GM19324 (cell line): ENCODE measurements at regions not wholly inside any gene's neighbourhood (a gene's known extent, or its start where the extent isn't known, plus 50 kb on each side); places are given as distances from the start of the nearest gene placed in this dataset.
"Not testable (repeated sequence)": the region's sequence is repeated elsewhere in the genome, so short reads cannot be mapped to it uniquely, and the experiment has no call there.

Source experiments
- ATAC-seq: cut with Tn5 transposase; IDR thresholded peaks from one replicate; pipeline ENCODE4 v1.9.1; 2021; ENCODE audit warnings: mild to moderate bottlenecking, moderate library complexity; ENCODE audit not compliant: unreplicated experiment, low FRiP score

- not testable (repeated sequence) for ATAC-seq
Observed at GRCh38 chr2:49692022-49692421, 537.7 kb upstream of the FSHR start.

GRCh38 chr2:49687918-49688317, 533.6 kb upstream of the FSHR start:
- ATAC-seq, result no peak

GRCh38 chr2:49686897-49687442, 532.7 kb upstream of the FSHR start:
- no peak for ATAC-seq

GRCh38 chr2:49686291-49686690, 532.0 kb upstream of the FSHR start:
- ATAC-seq, result no peak

- ATAC-seq, result no peak
Observed at GRCh38 chr2:49677227-49677626, 522.9 kb upstream of the FSHR start.

- no peak for ATAC-seq
Observed at GRCh38 chr2:49664827-49665226, 510.5 kb upstream of the FSHR start.

GRCh38 chr2:49661809-49662208, 507.5 kb upstream of the FSHR start:
- ATAC-seq, result no peak

GRCh38 chr2:49656853-49657252, 502.5 kb upstream of the FSHR start:
- no peak for ATAC-seq

- ATAC-seq, result no peak
Observed at GRCh38 chr2:49643149-49643548, 488.8 kb upstream of the FSHR start.

GRCh38 chr2:49640630-49641029, 486.3 kb upstream of the FSHR start:
- ATAC-seq, result no peak

- ATAC-seq, result no peak
Observed at GRCh38 chr2:49621016-49621415, 466.7 kb upstream of the FSHR start.

- no peak for ATAC-seq
Observed at GRCh38 chr2:49619804-49620203, 465.5 kb upstream of the FSHR start.

- no peak for ATAC-seq
Observed at GRCh38 chr2:49618491-49618890, 464.2 kb upstream of the FSHR start.

GRCh38 chr2:49616800-49617199, 462.5 kb upstream of the FSHR start:
- ATAC-seq, result no peak

GRCh38 chr2:49611796-49612195, 457.5 kb upstream of the FSHR start:
- not testable (repeated sequence) for ATAC-seq

- no peak for ATAC-seq
Observed at GRCh38 chr2:49600524-49600923, 446.2 kb upstream of the FSHR start.

GRCh38 chr2:49598231-49598630, 443.9 kb upstream of the FSHR start:
- no peak for ATAC-seq

GRCh38 chr2:49585921-49586320, 431.6 kb upstream of the FSHR start:
- ATAC-seq, result no peak

- no peak for ATAC-seq
Observed at GRCh38 chr2:49582946-49583345, 428.6 kb upstream of the FSHR start.

GRCh38 chr2:49577041-49577440, 422.7 kb upstream of the FSHR start:
- ATAC-seq, result no peak

GRCh38 chr2:49569176-49569575, 414.9 kb upstream of the FSHR start:
- no peak for ATAC-seq

- ATAC-seq, result no peak
Observed at GRCh38 chr2:49567811-49568600, 413.7 kb upstream of the FSHR start.
